Astrocyte of the spinal cord (primary cell): ENCODE measurements at regions not wholly inside any gene's neighbourhood (a gene's known extent, or its start where the extent isn't known, plus 50 kb on each side); places are given as distances from the start of the nearest gene placed in this dataset.
"Not testable (repeated sequence)": the region's sequence is repeated elsewhere in the genome, so short reads cannot be mapped to it uniquely, and the experiment has no call there.

Experiments used
- DNase-seq: peaks from one replicate; pipeline ENCODE4 v3.0.0; 2011; ENCODE audit warnings: low read depth, low spot score
- H3K4me3 ChIP-seq: 2 replicates; pipeline ENCODE4 v1.5.1; 2011; ENCODE audit warnings: low read depth, mild to moderate bottlenecking, low read length, moderate library complexity
- CTCF ChIP-seq: IDR thresholded peaks from 2 replicates; pipeline ENCODE4 v1.5.1; 2012; ENCODE audit warnings: low read depth, mild to moderate bottlenecking, low read length, inconsistent platforms
- in situ Hi-C: cut with HindIII; loops from 2 replicates; pipeline ENCODE4 v1.10.0; 2017; ENCODE audit warnings: low sequenced_read_pairs

DNA sequence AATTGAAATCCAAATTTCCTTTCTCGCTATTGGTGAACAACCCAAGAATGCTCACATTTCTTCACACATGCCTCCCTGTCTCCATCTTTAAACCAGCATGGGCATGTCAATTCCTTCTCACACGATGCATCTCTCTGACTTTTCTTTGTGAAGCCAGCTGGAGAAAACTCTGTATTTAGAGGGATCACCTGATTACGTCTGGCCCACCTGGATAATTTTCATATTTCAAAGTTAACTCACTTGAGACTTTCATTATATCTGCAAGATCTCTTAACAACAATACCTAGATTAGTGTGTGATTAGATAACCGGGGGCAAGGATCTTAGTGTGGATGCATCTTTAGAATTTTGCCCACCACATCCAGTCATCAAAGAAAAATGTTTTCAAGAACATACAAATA, 164.0 kb downstream of the TMEM47 start:
- H3K4me3 ChIP-seq = no peak overlapping the region
- no peak for DNase-seq
- in situ Hi-C loops = no loop called here
- no peak for TF ChIP-seq CTCF

DNA sequence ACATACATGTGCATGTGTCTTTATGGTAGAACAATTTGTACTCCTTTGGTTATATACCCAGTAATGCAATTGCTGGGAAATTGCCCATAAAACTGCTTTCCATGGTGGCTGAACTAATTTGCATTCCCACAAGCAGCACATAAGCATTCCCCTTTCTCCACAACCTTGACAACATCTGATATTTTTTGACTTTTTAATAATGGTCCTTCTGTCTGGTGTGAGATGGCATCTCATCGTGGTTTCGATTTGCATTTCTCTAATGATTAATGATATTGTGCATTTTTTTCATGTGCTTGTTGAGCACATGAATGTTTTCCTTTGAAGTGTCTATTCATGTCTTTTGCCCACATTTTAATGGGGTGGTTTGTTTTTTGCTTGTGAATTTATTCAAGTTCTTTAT, 166.0 kb downstream of the TMEM47 start:
- TF ChIP-seq CTCF = no peak
- H3K4me3 ChIP-seq = no peak overlapping the region
- in situ Hi-C loops = no loop called here
- DNase-seq = peak; percentile 19

DNA sequence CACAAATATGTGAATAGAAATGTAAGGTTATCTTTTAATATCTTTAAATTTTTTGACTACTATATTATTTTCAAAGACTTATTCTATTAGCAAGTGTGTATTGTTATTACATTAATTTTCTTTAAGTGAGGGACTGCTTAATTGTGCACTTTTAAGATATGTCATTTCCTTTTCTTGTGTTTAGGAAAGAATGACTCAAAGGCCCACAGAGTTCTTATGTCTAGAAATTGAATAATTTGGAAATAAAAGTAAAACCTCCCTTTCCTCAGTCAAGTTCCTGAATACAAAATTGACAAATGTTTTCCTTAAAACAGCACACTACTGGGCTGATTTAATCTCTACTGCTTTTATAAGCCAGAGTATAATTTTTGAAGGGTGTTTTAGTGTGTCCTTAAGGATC, 169.7 kb downstream of the TMEM47 start:
- in situ Hi-C loops = no loop called here
- H3K4me3 ChIP-seq = no peak overlapping the region
- no peak for TF ChIP-seq CTCF
- DNase-seq = no peak

GRCh38 chrX:34483980-34484379, 173.1 kb downstream of the TMEM47 start:
- in situ Hi-C loops = no loop called here
- H3K4me3 ChIP-seq = no peak overlapping the region
- DNase-seq = no peak
- TF ChIP-seq CTCF = no peak

GRCh38 chrX:34470507-34470906, 186.6 kb downstream of the TMEM47 start:
- no peak for TF ChIP-seq CTCF
- in situ Hi-C loops = no loop called here
- DNase-seq = no peak

DNA sequence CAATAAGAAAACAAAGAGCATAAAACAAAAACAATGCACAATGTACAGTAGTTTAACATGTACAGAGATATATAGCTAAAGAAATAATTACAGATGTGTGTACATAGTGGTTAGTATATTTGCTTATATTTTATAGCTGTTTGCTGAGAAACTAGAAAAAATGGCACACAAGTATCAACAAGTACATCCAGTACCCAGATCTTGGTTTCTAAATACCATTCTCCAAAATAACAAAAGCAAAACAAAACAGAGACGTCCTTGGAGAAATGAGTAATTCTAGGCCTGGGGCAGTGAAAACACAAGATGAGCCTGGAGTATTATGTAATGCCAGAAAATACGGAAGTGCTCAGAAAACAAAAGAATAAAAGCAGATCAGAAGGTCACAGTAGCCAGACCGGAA, 189.6 kb downstream of the TMEM47 start:
- no peak for DNase-seq
- in situ Hi-C loops = no loop called here
- no peak for TF ChIP-seq CTCF
- no peak overlapping the region for H3K4me3 ChIP-seq

More at GRCh38 chrX:34470507-34470906, 186.6 kb downstream of the TMEM47 start:
- H3K4me3 ChIP-seq = no peak overlapping the region

- in situ Hi-C loops, H3K4me3 ChIP-seq, DNase-seq: not testable (repeated sequence)
Observed at GRCh38 chrX:34463220-34463619, 193.9 kb downstream of the TMEM47 start.

GRCh38 chrX:34457850-34458249, 199.2 kb downstream of the TMEM47 start:
- DNase-seq, in situ Hi-C loops, H3K4me3 ChIP-seq: not testable (repeated sequence)
